ENCODE measurements at regions not wholly inside any gene's neighbourhood (a gene's known extent, or its start where the extent isn't known, plus 50 kb on each side); places are given as distances from the start of the nearest gene placed in this dataset.

DNA sequence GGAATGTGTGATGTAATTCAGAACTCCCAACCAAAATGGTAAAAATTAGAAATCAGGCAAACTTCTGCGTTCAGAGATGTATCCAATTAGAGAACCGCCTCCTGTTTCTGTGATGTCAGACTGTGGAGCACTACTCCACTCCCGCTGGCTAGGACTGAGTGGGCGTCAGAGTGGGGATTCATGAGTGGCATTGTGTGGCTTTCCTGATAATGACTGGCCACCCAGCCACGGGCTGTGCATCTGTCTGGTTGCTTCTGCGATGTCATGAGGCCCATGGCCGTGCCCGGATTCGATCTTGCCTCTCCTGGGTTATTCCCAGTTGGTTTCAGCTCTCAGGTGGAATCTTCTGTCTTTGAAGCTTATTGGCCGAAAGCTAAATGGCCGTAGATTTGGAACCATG is 87.1 kb upstream of the KCNA1 start:
- Histone ChIP-seq H3K9me3 (ENCODE audit: control insufficient read depth, low read length) (no peaks in the 10 kb centered on the region), H3K27ac (no peak overlapping the region), H3K27me3 (ENCODE audit: control insufficient read depth, insufficient read depth, low read length) (peaks cover 2% of the 10 kb centered on the region), H2AFZ (no peak overlapping the region), H3K4me2 (ENCODE audit: low read length) (no peak overlapping the region), H3K4me3 (ENCODE audit: low read depth, low read length) (no peak overlapping the region), H3K79me2 (no peaks in the 10 kb centered on the region), H3K36me3 (ENCODE audit: control insufficient read depth, insufficient read depth, low read length) (no peaks in the 10 kb centered on the region), H3K4me1 (no peaks in the 10 kb centered on the region), H3K9ac (no peak overlapping the region)
- TF ChIP-seq, protein P1, sequence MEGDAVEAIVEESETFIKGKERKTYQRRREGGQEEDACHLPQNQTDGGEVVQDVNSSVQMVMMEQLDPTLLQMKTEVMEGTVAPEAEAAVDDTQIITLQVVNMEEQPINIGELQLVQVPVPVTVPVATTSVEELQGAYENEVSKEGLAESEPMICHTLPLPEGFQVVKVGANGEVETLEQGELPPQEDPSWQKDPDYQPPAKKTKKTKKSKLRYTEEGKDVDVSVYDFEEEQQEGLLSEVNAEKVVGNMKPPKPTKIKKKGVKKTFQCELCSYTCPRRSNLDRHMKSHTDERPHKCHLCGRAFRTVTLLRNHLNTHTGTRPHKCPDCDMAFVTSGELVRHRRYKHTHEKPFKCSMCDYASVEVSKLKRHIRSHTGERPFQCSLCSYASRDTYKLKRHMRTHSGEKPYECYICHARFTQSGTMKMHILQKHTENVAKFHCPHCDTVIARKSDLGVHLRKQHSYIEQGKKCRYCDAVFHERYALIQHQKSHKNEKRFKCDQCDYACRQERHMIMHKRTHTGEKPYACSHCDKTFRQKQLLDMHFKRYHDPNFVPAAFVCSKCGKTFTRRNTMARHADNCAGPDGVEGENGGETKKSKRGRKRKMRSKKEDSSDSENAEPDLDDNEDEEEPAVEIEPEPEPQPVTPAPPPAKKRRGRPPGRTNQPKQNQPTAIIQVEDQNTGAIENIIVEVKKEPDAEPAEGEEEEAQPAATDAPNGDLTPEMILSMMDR (IDR thresholded peaks at IDR 0.05): no peak

DNA sequence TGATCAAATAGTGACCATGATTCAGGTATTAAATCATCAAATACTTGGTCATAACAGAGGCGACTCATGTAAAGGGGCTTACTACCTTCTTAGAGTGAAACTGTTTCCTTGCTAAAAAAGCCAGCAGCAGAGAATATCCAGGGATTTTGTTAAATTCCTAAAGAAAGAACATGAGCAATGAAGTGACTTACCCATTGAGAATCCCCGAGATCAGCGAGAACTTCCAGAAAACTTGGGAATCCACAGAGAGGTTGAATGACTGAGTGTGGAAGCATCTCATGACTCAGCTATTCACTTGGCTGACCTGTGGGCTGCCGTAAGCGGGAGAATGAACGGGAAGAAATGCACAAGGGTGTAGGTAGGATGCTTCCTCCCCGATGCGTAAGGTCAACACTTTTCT is 85.3 kb upstream of the KCNA1 start:
- no peak overlapping the region for H3K4me3 ChIP-seq (ENCODE audit: low read depth, low read length)
- H3K79me2 ChIP-seq: no peaks in the 10 kb centered on the region
- H3K36me3 ChIP-seq (ENCODE audit: control insufficient read depth, insufficient read depth, low read length): no peaks in the 10 kb centered on the region
- no peak overlapping the region for H2AFZ ChIP-seq
- no peaks in the 10 kb centered on the region for H3K9me3 ChIP-seq (ENCODE audit: control insufficient read depth, low read length)
- H3K27ac ChIP-seq: no peak overlapping the region
- H3K4me2 ChIP-seq (ENCODE audit: low read length): no peak overlapping the region
- no peaks in the 10 kb centered on the region for H3K4me1 ChIP-seq
- TF ChIP-seq, protein P1 (IDR thresholded peaks at IDR 0.05): no peak
- peaks cover 4% of the 10 kb centered on the region for H3K27me3 ChIP-seq (ENCODE audit: control insufficient read depth, insufficient read depth, low read length)
- no peak overlapping the region for H3K9ac ChIP-seq

DNA sequence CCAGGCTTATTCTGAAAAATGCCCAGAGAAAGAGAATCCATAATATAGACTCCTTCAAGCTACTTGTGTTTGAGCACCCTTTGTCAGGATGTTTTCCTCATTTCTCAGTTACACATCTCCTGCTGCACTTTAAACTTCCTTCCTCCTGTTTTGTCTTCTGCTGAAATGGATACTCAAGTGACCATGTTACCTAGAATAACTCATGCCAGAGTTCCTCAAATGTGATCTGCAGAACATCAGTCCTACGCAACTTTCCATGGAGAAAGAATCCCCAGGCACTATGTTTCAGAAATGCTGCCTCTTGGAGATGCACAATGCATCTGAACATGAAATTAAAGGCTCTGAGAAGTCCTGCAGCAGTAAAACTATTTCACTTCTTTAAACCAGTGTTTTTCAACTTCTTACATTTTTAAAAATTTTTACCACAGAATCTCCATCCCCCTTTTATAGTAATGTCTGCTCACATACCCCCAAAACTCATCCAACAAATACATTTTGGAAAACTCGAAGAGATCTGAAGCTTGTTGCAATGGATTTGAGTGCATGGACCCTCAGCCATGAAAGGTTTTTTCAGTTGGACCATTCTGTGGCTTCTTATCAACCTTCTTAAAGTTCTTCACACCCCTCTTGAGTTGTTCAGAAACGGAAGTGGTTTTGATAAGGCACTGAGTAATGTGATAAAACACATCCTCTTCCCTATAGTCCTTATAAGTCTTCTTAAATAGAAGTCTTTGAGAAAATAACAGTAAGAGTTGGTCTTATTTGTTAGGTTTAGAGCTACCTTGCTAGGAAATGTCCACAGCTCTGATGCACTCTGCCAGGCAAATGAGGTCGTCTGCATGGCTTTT is 84.5 kb upstream of the KCNA1 start:
- no peak overlapping the region for H3K9ac ChIP-seq
- H3K27ac ChIP-seq: no peak overlapping the region
- no peak overlapping the region for H3K4me3 ChIP-seq (ENCODE audit: low read depth, low read length)
- no peaks in the 10 kb centered on the region for H3K79me2 ChIP-seq
- H2AFZ ChIP-seq: no peak overlapping the region
- H3K9me3 ChIP-seq (ENCODE audit: control insufficient read depth, low read length): no peaks in the 10 kb centered on the region
- H3K4me2 ChIP-seq (ENCODE audit: low read length): no peak overlapping the region
- peaks cover 4% of the 10 kb centered on the region for H3K27me3 ChIP-seq (ENCODE audit: control insufficient read depth, insufficient read depth, low read length)
- no peaks in the 10 kb centered on the region for H3K36me3 ChIP-seq (ENCODE audit: control insufficient read depth, insufficient read depth, low read length)
- TF ChIP-seq, protein P1 (IDR thresholded peaks at IDR 0.05): no peak
- no peaks in the 10 kb centered on the region for H3K4me1 ChIP-seq

DNA sequence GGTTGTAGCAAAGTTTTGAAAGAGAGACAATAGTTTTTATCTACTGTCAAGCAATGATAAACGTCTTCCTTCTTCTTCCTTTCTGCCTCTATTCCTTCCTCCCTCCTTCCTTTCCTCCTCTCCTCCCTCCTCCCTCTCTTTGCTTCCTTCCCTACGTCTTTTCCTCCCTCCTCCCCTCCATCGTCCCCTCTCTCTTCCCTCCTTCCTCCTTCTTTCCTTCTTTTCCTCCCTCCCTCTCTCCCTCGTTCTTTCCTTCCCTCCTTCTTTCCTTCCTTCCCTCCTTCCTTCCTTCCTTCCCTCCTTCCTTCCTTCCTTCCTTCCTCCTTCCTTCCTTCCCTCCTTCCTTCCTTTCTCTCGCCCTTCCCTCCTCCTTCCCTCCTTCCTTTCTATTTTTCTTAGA is 82.8 kb upstream of the KCNA1 start:
- Histone ChIP-seq H3K27ac (no peak overlapping the region), H3K4me1 (no peaks in the 10 kb centered on the region), H3K36me3 (ENCODE audit: control insufficient read depth, insufficient read depth, low read length) (no peaks in the 10 kb centered on the region), H3K4me2 (ENCODE audit: low read length) (no peak overlapping the region), H3K79me2 (no peaks in the 10 kb centered on the region), H3K9me3 (ENCODE audit: control insufficient read depth, low read length) (no peaks in the 10 kb centered on the region), H2AFZ (no peak overlapping the region), H3K4me3 (ENCODE audit: low read depth, low read length) (no peak overlapping the region), H3K9ac (no peak overlapping the region), H3K27me3 (ENCODE audit: control insufficient read depth, insufficient read depth, low read length) (peaks cover 4% of the 10 kb centered on the region)
- TF ChIP-seq, protein P1 (IDR thresholded peaks at IDR 0.05): no peak

DNA sequence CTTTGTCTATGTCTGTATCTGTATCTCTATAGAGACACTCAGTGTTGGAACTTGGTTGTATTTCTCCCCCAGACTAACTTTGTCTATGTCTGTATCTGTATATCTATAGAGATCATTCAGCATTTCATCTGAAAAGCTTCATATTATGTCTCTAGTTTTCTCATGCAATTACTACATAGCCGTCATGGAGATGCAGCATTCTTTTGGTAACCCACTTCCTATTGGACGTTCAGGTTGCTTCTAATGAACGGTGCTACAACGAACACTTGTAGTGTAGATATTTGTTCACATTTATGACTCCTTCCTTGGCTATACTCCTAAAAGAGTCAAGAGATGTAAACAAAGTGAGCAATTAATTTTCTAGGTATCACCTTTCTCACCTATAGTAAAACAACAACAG is 81.5 kb upstream of the KCNA1 start:
- Histone ChIP-seq H3K36me3 (ENCODE audit: control insufficient read depth, insufficient read depth, low read length) (no peaks in the 10 kb centered on the region), H3K9me3 (ENCODE audit: control insufficient read depth, low read length) (no peaks in the 10 kb centered on the region), H3K9ac (no peak overlapping the region), H3K27me3 (ENCODE audit: control insufficient read depth, insufficient read depth, low read length) (peaks cover 4% of the 10 kb centered on the region), H3K4me3 (ENCODE audit: low read depth, low read length) (no peak overlapping the region), H3K4me2 (ENCODE audit: low read length) (no peak overlapping the region), H3K4me1 (no peaks in the 10 kb centered on the region), H3K79me2 (no peaks in the 10 kb centered on the region), H2AFZ (no peak overlapping the region), H3K27ac (no peak overlapping the region)
- TF ChIP-seq, protein P1 (IDR thresholded peaks at IDR 0.05): no peak

Measured in parathyroid adenoma (tissue), 2 donors.